Natural killer cell treated with Interleukin-12 subunit alpha and Interleukin-12 subunit beta and Interleukin-15 and Interleukin-18, amount 100 ng/mL, for 72 hours (primary cell): ENCODE measurements at regions not wholly inside any gene's neighbourhood (a gene's known extent, or its start where the extent isn't known, plus 50 kb on each side); places are given as distances from the start of the nearest gene placed in this dataset.

ENCODE experiments used
- ATAC-seq, 2 donors: fragments of 150-1000 bp; cut with Tn5 transposase in 1 of 2; sonication (Bioruptor Pico), chemical (Tn5 transposase) in 1 of 2; 2 replicates each; pipeline ENCODE4 v1.10.0; 2021
- DNase-seq: peaks from one replicate; pipeline ENCODE4 v3.0.0; 2022; ENCODE audit warnings: low spot score
- H3K27ac Mint-ChIP-seq, 2 donors: 1 replicate in 1 of 2; 2 replicates in 1 of 2; pipeline ENCODE4 v1.8.0; 2022; ENCODE audit warnings: mixed read lengths in 2 of 2, mild to moderate bottlenecking in 1 of 2, moderate library complexity in 1 of 2
- H3K27me3 Mint-ChIP-seq, 2 donors: 1 replicate in 1 of 2; 2 replicates in 1 of 2; pipeline ENCODE4 v1.8.0; 2022; ENCODE audit warnings: mixed read lengths in 2 of 2
- H3K36me3 Mint-ChIP-seq: one replicate; pipeline ENCODE4 v1.8.0; 2022; ENCODE audit warnings: mixed read lengths
- H3K4me1 Mint-ChIP-seq, 2 donors: 1 replicate in 1 of 2; 2 replicates in 1 of 2; pipeline ENCODE4 v1.8.0; 2022; ENCODE audit warnings: low read depth in 2 of 2, mixed read lengths in 2 of 2, mild to moderate bottlenecking in 1 of 2
- H3K4me3 Mint-ChIP-seq: one replicate; pipeline ENCODE4 v1.8.0; 2022; ENCODE audit warnings: mixed read lengths
- H3K9me3 Mint-ChIP-seq: 2 replicates; pipeline ENCODE4 v1.8.0; 2022; ENCODE audit warnings: mixed read lengths

DNA sequence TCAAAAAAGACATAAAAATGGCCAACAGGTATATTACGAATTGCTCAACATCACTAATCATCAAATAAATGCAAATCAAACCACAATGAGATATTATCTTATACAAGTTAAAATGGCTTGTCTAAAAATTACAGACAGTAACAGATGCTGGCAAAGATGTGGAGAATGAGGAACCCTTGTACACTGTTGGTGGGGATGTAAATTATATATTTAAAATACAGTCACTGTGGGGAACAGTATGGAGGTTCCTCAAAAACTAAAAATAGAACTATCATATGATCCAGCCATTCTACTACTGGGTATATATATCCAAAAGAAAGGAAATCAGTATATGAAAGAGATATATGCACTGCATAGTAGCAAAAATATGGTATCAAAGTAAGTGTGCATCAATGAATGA, 1037.2 kb upstream of the B3GALT2 start:
- ATAC-seq (no peak), DNase-seq (no peak)
- H3K9me3 Mint-ChIP-seq: peaks cover 8% of the 10 kb centered on the region
- H3K27ac Mint-ChIP-seq: no peak overlapping the region
- H3K27me3 Mint-ChIP-seq: peaks cover 0 to 6% of the 10 kb centered on the region in 2 donors
- peaks cover 6% of the 10 kb centered on the region for H3K36me3 Mint-ChIP-seq
- no peak overlapping the region for H3K4me3 Mint-ChIP-seq
- H3K4me1 Mint-ChIP-seq: peaks cover 0 to 5% of the 10 kb centered on the region in 2 donors

DNA sequence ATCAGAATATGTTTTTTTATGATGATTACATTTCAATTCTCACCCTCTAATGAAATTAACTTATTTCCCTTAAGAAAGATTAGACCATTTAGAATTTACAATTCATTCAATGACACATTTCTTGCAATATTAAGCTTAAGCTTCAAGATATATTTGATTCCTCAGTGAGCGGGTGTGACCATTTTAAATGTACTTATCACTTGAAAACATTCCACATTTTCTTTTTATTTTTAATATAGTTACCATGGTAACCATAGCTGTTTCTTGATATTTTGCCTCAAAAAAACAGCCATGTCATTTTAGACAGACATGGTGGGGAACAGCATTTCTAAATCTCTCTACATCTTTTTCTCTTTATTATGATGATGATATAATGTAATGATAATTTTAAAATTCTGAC, 1029.0 kb upstream of the B3GALT2 start:
- ATAC-seq (no peak), DNase-seq (no peak)
- Mint-ChIP-seq H3K4me3 (no peak overlapping the region), H3K4me1 (no peaks in the 10 kb centered on the region), H3K27ac (no peak overlapping the region), H3K27me3 (no peaks in the 10 kb centered on the region), H3K36me3 (no peaks in the 10 kb centered on the region), H3K9me3 (peaks cover 5% of the 10 kb centered on the region)

- ATAC-seq (no peak), DNase-seq (no peak)
- Mint-ChIP-seq H3K36me3 (no peaks in the 10 kb centered on the region), H3K27ac (no peak overlapping the region), H3K27me3 (no peaks in the 10 kb centered on the region), H3K4me3 (no peak overlapping the region), H3K4me1 (no peaks in the 10 kb centered on the region), H3K9me3 (peaks cover 5% of the 10 kb centered on the region)
These were observed 1028.3 kb upstream of the B3GALT2 start for GRCh38 chr1:194214735-194215134.

- Mint-ChIP-seq H3K27ac (no peak overlapping the region), H3K36me3 (no peaks in the 10 kb centered on the region), H3K4me3 (no peak overlapping the region), H3K27me3 (no peaks in the 10 kb centered on the region), H3K4me1 (no peaks in the 10 kb centered on the region), H3K9me3 (peaks cover 7% of the 10 kb centered on the region)
- ATAC-seq: no peak
- DNase-seq: no peak
These were observed 1023.5 kb upstream of the B3GALT2 start for GRCh38 chr1:194209920-194210319.

DNA sequence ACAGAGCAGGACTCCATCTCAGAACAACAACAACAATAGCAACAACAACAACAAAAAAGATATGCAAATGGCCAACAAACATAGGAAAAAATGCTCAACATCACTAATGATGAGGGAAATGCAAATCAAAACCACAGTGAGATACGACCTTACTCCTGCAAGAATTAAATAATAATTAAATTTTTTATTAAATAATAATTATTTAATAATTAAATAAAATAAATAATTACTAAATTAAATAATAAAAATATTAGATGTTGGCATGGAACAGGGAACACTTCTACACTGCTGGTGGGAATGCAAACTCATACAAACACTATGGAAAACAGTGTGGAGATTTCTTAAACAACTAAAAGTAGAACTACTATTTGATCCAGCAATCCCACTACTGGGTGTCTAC, 1022.3 kb upstream of the B3GALT2 start:
- Mint-ChIP-seq H3K4me3 (no peak overlapping the region), H3K9me3 (peaks cover 7% of the 10 kb centered on the region), H3K27ac (no peak overlapping the region), H3K36me3 (no peaks in the 10 kb centered on the region), H3K4me1 (no peaks in the 10 kb centered on the region), H3K27me3 (no peaks in the 10 kb centered on the region)
- DNase-seq: no peak
- ATAC-seq: no peak

DNA sequence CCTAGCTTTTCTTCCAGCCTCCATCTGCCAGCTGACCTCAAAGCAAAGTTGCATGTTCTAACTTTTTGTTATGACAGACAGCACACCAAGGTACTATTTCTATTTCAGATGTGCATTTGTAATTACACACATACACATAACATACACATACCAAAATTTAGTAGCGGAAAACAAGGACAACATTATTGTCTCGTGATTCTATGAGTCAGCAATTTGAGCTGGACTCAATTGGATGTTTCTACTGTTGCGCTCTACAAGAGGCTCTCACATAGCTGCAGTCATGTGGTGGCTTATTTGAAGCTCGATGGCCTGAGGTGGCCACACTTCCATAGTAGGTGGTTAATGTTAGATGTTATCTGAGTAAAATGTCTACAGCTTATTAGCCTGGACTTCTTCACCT, 1010.1 kb upstream of the B3GALT2 start:
- H3K27ac Mint-ChIP-seq: no peak overlapping the region
- H3K27me3 Mint-ChIP-seq: no peaks in the 10 kb centered on the region
- H3K36me3 Mint-ChIP-seq: no peaks in the 10 kb centered on the region
- H3K4me3 Mint-ChIP-seq: no peak overlapping the region
- peaks cover 5% of the 10 kb centered on the region for H3K9me3 Mint-ChIP-seq
- no peaks in the 10 kb centered on the region for H3K4me1 Mint-ChIP-seq
- DNase-seq (no peak), ATAC-seq (no peak)

- no peaks in the 10 kb centered on the region for H3K27me3 Mint-ChIP-seq
- no peak for DNase-seq
- no peak for ATAC-seq
- no peaks in the 10 kb centered on the region for H3K36me3 Mint-ChIP-seq
- H3K4me3 Mint-ChIP-seq: no peak overlapping the region
- H3K27ac Mint-ChIP-seq: no peak overlapping the region
- peaks cover 5% of the 10 kb centered on the region for H3K9me3 Mint-ChIP-seq
- no peaks in the 10 kb centered on the region for H3K4me1 Mint-ChIP-seq
These were observed 1008.3 kb upstream of the B3GALT2 start for GRCh38 chr1:194194724-194195123.

GRCh38 chr1:194184974-194185373, 998.6 kb upstream of the B3GALT2 start:
- Mint-ChIP-seq H3K27me3 (no peaks in the 10 kb centered on the region), H3K27ac (no peak overlapping the region), H3K4me1 (no peaks in the 10 kb centered on the region), H3K9me3 (peaks cover 14% of the 10 kb centered on the region), H3K36me3 (no peaks in the 10 kb centered on the region), H3K4me3 (no peak overlapping the region)
- ATAC-seq (no peak), DNase-seq (no peak)

DNA sequence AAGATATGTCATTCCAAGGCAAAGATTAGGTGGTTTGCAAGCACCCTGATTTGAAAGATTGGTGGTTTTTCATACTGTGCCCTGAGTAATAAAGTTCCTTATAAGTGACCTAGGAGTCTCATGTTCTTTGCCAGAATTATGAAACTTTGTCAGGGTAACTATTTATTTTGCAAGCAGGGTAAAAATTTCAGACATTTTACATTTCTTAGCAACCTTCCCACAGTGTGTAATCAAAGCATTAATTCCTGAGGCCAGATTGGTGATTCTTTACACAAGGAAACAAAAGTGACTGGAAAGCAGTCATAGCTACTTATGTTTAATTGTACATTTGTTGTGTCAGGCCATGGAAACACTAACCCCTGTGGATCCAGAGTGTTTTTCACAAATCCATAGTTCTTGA, 998.0 kb upstream of the B3GALT2 start:
- Mint-ChIP-seq H3K4me3 (no peak overlapping the region), H3K27me3 (no peaks in the 10 kb centered on the region), H3K9me3 (peaks cover 14% of the 10 kb centered on the region), H3K36me3 (no peaks in the 10 kb centered on the region), H3K27ac (no peak overlapping the region), H3K4me1 (no peaks in the 10 kb centered on the region)
- ATAC-seq: no peak
- no peak for DNase-seq

DNA sequence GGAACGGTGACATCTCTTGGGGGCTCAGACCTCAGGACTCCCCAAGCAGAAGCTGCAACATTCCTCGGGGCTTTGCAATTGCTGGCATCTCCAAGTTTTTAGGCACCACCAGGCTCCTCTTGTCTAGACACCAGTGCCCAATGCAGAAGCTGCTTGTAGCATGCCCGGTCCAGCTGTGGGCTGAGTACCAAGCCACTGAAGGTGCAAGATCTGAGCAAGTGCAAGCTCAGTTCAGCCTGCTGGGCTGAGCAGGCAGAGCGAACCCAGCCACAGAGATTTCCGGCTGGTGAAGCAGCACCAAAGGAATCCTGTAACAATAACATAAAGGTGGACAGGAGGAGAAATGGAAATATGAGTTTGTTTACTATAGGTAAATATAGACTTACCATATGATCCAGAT, 995.4 kb upstream of the B3GALT2 start:
- DNase-seq: no peak
- Mint-ChIP-seq H3K4me3 (no peak overlapping the region), H3K9me3 (peaks cover 11% of the 10 kb centered on the region), H3K27ac (no peak overlapping the region), H3K36me3 (no peaks in the 10 kb centered on the region), H3K4me1 (no peaks in the 10 kb centered on the region), H3K27me3 (no peaks in the 10 kb centered on the region)
- no peak for ATAC-seq

DNA sequence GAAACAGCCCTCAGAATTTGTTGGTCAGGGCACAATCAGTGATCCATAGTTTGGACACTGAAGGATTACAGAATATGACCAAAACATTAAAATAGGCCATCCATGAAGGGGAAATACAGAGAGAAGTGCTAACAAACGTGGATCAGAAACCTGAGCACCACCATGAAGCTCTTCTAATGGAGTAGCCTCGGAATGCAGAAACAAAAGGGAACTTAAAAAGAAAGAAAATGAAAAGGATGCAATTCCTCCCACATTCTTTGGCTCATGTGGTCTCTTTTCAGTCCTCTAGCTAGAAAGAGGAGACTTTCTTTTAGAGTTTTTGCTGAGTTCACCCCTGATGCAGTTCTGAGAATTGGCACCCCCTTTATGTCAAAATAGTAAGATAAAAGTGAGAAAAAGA, 989.8 kb upstream of the B3GALT2 start:
- H3K36me3 Mint-ChIP-seq: no peaks in the 10 kb centered on the region
- peaks cover 6% of the 10 kb centered on the region for H3K9me3 Mint-ChIP-seq
- H3K27me3 Mint-ChIP-seq: no peaks in the 10 kb centered on the region
- DNase-seq (no peak), ATAC-seq (no peak)
- H3K4me3 Mint-ChIP-seq: no peak overlapping the region
- H3K4me1 Mint-ChIP-seq: no peaks in the 10 kb centered on the region
- no peak overlapping the region for H3K27ac Mint-ChIP-seq

DNA sequence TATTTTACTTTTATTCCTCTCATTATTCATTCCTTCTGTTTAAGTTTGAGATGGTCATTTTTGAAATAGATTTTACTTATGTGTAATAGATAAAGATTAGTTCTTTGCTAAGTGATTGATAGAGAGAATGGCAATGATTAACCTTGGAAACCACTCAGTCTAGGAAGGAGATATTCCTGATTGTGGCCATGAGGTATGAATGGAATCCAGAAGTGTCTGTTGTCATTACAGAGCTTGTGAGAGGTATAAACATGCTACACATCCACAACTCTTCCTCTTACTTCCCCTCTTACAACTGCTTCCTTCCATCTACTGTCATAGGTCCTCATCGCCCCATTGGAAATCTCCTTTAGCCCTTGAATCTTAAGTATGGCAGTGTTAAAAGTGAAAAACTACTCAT, 988.8 kb upstream of the B3GALT2 start:
- H3K9me3 Mint-ChIP-seq: peaks cover 7% of the 10 kb centered on the region
- DNase-seq (no peak), ATAC-seq (no peak)
- H3K4me1 Mint-ChIP-seq: no peaks in the 10 kb centered on the region
- H3K36me3 Mint-ChIP-seq: no peaks in the 10 kb centered on the region
- H3K27ac Mint-ChIP-seq: no peak overlapping the region
- H3K4me3 Mint-ChIP-seq: no peak overlapping the region
- H3K27me3 Mint-ChIP-seq: no peaks in the 10 kb centered on the region

DNA sequence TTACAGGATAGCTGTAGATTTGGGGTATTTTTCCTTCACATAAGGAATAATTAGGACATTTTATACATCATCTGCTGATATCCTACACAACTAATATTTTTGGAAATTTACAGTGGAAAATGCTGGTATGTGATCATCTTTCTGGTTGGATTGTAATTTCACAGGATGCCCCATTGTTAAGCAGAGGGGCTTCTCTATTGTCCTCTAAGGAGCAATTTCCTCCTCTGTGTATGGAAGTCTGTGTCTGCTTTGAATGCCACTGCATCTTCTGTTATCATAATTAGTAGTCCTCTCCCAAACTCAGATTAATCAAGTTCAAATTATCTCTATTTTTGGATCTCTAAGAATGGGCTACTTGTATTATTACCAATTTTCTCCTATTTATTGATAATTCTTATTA, 988.1 kb upstream of the B3GALT2 start:
- Mint-ChIP-seq H3K36me3 (no peaks in the 10 kb centered on the region), H3K9me3 (peaks cover 7% of the 10 kb centered on the region), H3K4me3 (no peak overlapping the region), H3K27ac (no peak overlapping the region), H3K27me3 (no peaks in the 10 kb centered on the region), H3K4me1 (no peaks in the 10 kb centered on the region)
- no peak for ATAC-seq
- DNase-seq: no peak

- H3K27me3 Mint-ChIP-seq: no peaks in the 10 kb centered on the region
- DNase-seq: no peak
- peaks cover 7% of the 10 kb centered on the region for H3K9me3 Mint-ChIP-seq
- H3K4me3 Mint-ChIP-seq: no peak overlapping the region
- no peaks in the 10 kb centered on the region for H3K36me3 Mint-ChIP-seq
- H3K4me1 Mint-ChIP-seq: no peaks in the 10 kb centered on the region
- no peak for ATAC-seq
- H3K27ac Mint-ChIP-seq: no peak overlapping the region
These were observed 985.2 kb upstream of the B3GALT2 start for GRCh38 chr1:194171596-194171995.

DNA sequence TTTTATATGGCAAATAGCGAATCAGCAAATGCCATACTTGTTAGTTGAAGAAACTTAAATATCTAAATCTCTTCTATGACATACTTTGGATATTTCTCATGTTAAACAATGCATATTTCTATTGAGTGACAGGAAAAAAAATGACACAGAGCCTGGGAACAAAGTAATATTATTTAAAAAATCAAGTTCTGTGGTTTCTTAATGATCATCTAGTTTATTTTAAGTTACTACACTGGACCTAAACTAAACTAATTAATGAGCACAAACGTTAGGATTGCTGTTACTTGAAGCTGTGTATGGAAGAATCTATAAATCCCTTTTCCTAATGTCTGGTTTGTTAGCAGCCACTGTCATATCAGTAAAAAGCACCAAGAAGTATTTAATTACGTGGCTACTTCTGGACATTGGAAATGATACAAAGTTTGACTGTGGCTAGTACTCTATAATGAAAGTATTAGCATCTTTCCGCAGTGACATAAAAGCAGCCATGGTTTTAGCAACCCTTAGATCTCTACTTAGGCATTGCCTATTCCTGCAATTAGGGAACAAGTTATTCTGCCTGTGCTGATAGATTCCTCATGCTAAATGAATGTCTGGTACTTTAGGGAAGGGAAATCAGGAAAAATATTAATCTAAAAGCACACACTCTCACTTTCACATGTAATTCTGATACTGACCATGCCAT, 981.7 kb upstream of the B3GALT2 start:
- no peak overlapping the region for H3K27ac Mint-ChIP-seq
- no peak for ATAC-seq
- no peaks in the 10 kb centered on the region for H3K4me1 Mint-ChIP-seq
- no peaks in the 10 kb centered on the region for H3K27me3 Mint-ChIP-seq
- H3K9me3 Mint-ChIP-seq: peaks cover 4% of the 10 kb centered on the region
- no peak for DNase-seq
- H3K36me3 Mint-ChIP-seq: no peaks in the 10 kb centered on the region
- H3K4me3 Mint-ChIP-seq: no peak overlapping the region
